GM11168 (cell line): ENCODE measurements at regions not wholly inside any gene's neighbourhood (a gene's known extent, or its start where the extent isn't known, plus 50 kb on each side); places are given as distances from the start of the nearest gene placed in this dataset.

ENCODE experiments used
- in situ Hi-C: fragments of 300-500 bp; cut with MboI; formaldehyde crosslinking; loops from one replicate; pipeline ENCODE4 v1.12.0; 2022; ENCODE audit warnings: low sequenced_read_pairs; ENCODE audit not compliant: unreplicated experiment

GRCh38 chr2:12261986-12262680, 454.6 kb upstream of the TRIB2 start:
- in situ Hi-C loops: no loop called here

- in situ Hi-C loops: no loop called here
Measured at GRCh38 chr2:12262681-12263436, 453.9 kb upstream of the TRIB2 start.

- in situ Hi-C loops: no loop called here
Measured at GRCh38 chr2:12263730-12264129, 453.0 kb upstream of the TRIB2 start.

- in situ Hi-C loops: no loop called here
Measured at GRCh38 chr2:12264146-12264545, 452.6 kb upstream of the TRIB2 start.

GRCh38 chr2:12265646-12266045, 451.1 kb upstream of the TRIB2 start:
- in situ Hi-C loops: no loop called here

GRCh38 chr2:12267042-12267441, 449.7 kb upstream of the TRIB2 start:
- in situ Hi-C loops: no loop called here

GRCh38 chr2:12269041-12269972, 447.4 kb upstream of the TRIB2 start:
- in situ Hi-C loops: no loop called here

GRCh38 chr2:12270876-12271588, 445.7 kb upstream of the TRIB2 start:
- in situ Hi-C loops: no loop called here

- in situ Hi-C loops: no loop called here
Measured at GRCh38 chr2:12271589-12271984, 445.1 kb upstream of the TRIB2 start.

- in situ Hi-C loops: no loop called here
Measured at GRCh38 chr2:12273111-12273510, 443.6 kb upstream of the TRIB2 start.

GRCh38 chr2:12274591-12274990, 442.1 kb upstream of the TRIB2 start:
- in situ Hi-C loops: no loop called here

GRCh38 chr2:12277241-12278034, 439.3 kb upstream of the TRIB2 start:
- in situ Hi-C loops: no loop called here

GRCh38 chr2:12278217-12278750, 438.5 kb upstream of the TRIB2 start:
- in situ Hi-C loops: no loop called here

- in situ Hi-C loops: no loop called here
Measured at GRCh38 chr2:12282780-12283695, 433.7 kb upstream of the TRIB2 start.

- in situ Hi-C loops: no loop called here
Measured at GRCh38 chr2:12284037-12284436, 432.7 kb upstream of the TRIB2 start.

GRCh38 chr2:12284487-12284886, 432.2 kb upstream of the TRIB2 start:
- in situ Hi-C loops: no loop called here

- in situ Hi-C loops: no loop called here
Measured at GRCh38 chr2:12286347-12286746, 430.4 kb upstream of the TRIB2 start.

- in situ Hi-C loops: no loop called here
Measured at GRCh38 chr2:12287220-12287751, 429.4 kb upstream of the TRIB2 start.
